ENCODE measurements at regions not wholly inside any gene's neighbourhood (a gene's known extent, or its start where the extent isn't known, plus 50 kb on each side); places are given as distances from the start of the nearest gene placed in this dataset.

DNA sequence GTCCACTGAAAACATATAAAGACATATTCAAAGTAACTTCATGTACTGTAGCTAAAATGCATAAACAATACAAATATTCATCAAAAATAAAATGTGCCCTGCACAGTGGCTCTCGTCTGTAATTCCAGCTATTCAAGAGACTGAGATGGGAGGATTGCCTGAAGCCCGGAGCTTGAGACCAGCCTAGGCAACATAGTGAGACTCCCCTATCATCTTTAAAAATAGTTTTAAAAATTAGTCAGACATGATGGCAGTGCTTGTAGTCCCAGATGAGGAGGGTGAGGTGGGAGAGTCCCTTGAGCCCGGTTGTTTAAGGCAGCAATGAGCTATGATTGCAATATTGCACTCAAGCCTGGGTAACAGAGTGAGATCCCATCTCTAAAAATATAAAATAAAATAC lies 534.1 kb downstream of the ANXA1 start:
- H3K4me3 ChIP-seq (ENCODE audit: low read depth, low read length), result no peak overlapping the region
- TF ChIP-seq, protein P1, sequence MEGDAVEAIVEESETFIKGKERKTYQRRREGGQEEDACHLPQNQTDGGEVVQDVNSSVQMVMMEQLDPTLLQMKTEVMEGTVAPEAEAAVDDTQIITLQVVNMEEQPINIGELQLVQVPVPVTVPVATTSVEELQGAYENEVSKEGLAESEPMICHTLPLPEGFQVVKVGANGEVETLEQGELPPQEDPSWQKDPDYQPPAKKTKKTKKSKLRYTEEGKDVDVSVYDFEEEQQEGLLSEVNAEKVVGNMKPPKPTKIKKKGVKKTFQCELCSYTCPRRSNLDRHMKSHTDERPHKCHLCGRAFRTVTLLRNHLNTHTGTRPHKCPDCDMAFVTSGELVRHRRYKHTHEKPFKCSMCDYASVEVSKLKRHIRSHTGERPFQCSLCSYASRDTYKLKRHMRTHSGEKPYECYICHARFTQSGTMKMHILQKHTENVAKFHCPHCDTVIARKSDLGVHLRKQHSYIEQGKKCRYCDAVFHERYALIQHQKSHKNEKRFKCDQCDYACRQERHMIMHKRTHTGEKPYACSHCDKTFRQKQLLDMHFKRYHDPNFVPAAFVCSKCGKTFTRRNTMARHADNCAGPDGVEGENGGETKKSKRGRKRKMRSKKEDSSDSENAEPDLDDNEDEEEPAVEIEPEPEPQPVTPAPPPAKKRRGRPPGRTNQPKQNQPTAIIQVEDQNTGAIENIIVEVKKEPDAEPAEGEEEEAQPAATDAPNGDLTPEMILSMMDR (IDR thresholded peaks at IDR 0.05; ENCODE audit: borderline replicate concordance, insufficient read depth, low read depth, low read length), result no peak

DNA sequence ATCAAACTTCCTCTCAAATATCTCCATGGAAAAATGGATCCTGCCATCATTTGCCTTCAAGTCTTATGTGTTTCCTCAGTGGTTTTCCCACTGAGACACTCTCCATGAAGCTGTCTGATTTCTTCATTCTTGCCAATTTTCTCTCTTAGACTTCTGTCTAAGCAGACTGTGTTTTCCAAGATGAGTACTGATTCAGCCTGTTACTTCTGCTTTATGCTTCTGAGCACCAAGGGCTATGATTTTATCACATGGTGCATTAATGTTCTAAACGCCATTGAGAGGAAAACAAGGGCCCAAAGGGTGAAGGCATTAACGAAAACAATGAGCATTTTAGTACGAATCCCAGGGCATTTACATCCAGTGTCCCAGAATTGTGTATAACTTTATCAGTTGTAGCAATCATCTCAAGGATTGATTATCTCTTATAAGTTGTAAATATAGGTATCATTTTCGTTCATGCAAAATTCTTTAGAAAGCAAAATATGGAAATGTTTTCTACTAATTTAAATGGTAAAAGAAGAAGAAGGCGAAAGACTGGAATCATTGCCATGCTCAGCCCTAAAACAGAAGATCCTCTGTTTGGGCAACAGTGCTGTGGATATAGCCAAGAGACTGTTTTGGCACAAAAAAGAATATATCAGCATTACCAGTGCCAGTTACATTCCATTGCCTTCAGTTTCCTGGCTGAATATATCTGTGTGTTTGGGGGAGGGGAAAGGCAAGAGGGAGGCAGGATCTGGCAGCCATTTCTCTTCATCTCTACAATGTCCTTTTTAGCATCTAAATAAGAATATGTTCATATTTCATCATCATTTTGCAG lies 537.6 kb downstream of the ANXA1 start:
- no peak overlapping the region for H3K4me3 ChIP-seq (ENCODE audit: low read depth, low read length)
- TF ChIP-seq, protein P1 (IDR thresholded peaks at IDR 0.05; ENCODE audit: borderline replicate concordance, insufficient read depth, low read depth, low read length), result no peak

DNA sequence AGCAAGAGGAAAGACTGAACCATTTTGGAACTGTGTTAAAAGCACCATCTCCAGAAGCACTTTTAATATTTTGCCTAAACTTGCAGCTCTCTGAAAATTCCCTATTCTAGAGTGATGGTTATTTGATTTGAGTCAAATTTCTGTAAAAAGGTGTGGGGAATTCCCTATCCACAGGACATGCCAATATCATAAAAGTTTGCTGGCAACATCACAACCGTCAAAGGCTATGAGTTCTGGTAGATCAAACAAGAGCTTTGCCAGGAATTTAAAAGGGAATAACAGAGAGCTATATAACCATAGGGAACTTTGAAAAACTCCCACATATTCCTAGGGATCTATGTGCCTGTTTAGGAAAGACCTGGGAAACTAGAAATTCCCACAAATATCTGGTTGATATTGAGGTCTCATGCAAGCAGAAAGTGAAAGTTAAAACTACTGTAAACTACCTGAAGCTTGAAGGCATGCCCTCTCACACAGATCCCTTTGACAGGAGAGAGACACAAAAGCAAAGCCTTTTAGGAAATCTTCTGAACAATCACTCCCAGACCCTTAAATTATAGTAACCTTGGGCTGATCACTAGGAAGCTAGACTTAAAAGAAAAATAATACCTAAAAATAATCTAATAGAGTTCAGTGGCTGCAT lies 549.9 kb downstream of the ANXA1 start:
- TF ChIP-seq, protein P1 (IDR thresholded peaks at IDR 0.05; ENCODE audit: borderline replicate concordance, insufficient read depth, low read depth, low read length), result no peak
- H3K4me3 ChIP-seq (ENCODE audit: low read depth, low read length), result no peak overlapping the region

DNA sequence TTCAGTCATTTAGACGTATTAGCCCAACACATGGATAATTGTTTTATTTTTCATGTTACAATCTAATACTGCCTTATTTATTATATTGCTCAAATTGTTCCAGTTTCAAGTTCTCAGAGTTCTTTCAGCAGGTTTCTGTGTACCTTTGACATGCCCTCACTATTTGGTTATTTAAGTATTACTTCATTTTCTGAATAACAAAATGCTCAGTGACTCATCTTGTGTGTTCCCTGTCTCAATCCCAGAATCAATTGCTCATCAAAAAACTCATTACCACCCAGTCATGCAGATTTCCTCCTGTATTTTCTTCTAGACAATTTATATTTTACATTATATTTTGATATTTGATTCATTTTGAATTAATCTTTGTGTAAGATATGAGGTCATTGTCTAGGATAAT lies 562.6 kb downstream of the ANXA1 start:
- TF ChIP-seq, protein P1 (IDR thresholded peaks at IDR 0.05; ENCODE audit: borderline replicate concordance, insufficient read depth, low read depth, low read length), result no peak
- no peak overlapping the region for H3K4me3 ChIP-seq (ENCODE audit: low read depth, low read length)

DNA sequence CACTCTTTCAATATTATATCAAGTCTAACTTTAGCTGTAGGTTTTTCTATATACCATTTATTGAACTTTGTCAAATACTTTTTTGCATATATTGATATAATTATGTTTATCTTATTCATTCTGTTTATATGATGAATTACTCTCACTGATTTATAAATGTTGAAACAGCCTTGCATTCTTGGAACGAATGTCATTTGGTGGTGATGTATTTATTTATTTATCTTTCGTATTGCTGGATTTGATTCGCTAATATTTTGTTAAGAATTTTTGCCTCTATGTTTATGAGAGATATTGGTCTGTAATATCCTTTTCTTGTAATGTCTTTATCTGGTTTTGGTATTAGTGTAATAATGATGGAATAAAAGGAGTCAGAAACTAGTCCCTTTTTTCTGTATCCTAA lies 563.9 kb downstream of the ANXA1 start:
- H3K4me3 ChIP-seq (ENCODE audit: low read depth, low read length), result no peak overlapping the region
- TF ChIP-seq, protein P1 (IDR thresholded peaks at IDR 0.05; ENCODE audit: borderline replicate concordance, insufficient read depth, low read depth, low read length), result no peak

DNA sequence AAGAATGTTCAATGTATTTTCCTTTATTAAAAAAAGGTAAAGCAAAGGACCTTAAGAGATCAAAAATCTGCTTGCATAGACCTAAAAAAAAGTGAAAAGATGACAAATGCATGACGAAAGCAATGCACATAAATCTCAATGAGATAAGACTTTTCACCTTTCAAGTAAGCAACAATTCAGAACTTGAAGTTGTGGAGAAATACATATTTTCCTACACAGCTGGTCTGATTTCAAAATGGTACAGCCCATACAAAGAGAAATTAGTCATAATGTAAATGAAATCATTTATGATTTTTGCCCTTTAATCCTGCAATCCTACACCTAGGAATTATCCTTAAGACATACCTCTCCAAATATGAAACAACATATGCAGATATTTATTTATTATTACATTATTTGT lies 568.0 kb downstream of the ANXA1 start:
- no peak overlapping the region for H3K4me3 ChIP-seq (ENCODE audit: low read depth, low read length)

More for the DNA sequence above, 568.0 kb downstream of the ANXA1 start:
- TF ChIP-seq, protein P1 (IDR thresholded peaks at IDR 0.05; ENCODE audit: borderline replicate concordance, insufficient read depth, low read depth, low read length), result no peak

Measured in GM12875 (cell line).